HL-60 (cell line): ENCODE measurements at regions not wholly inside any gene's neighbourhood (a gene's known extent, or its start where the extent isn't known, plus 50 kb on each side); places are given as distances from the start of the nearest gene placed in this dataset.

Source experiments
- DNase-seq, 2 experiments: peaks; one replicate each; pipeline ENCODE4 v3.0.0-alpha.2; 2010 to 2020; ENCODE audit warnings: low read depth in 1 of 2, low spot score in 1 of 2
- H3K27ac ChIP-seq: fragments of 250-450 bp; sonication (Bioruptor Pico); replicated peaks from 2 replicates; pipeline ENCODE4 v1.5.1; 2020; ENCODE audit warnings: mild to moderate bottlenecking, moderate library complexity
- H3K27me3 ChIP-seq: fragments of 250-450 bp; sonication (Bioruptor Pico); 2 replicates; pipeline ENCODE4 v1.5.1; 2021; ENCODE audit warnings: mild to moderate bottlenecking, moderate library complexity; ENCODE audit not compliant: insufficient read depth, poor library complexity, severe bottlenecking
- H3K4me3 ChIP-seq: replicated peaks from 2 replicates; pipeline ENCODE4 v1.5.1; 2011; ENCODE audit warnings: mild to moderate bottlenecking, control low read depth, low read length; ENCODE audit not compliant: insufficient read depth
- GABPA ChIP-seq: IDR thresholded peaks from 2 replicates; pipeline ENCODE4 v1.6.1; 2012; ENCODE audit warnings: low read depth
- POLR2AphosphoS5 ChIP-seq: IDR thresholded peaks from 2 replicates; pipeline ENCODE4 v1.6.1; 2012; ENCODE audit warnings: low read depth
- SPI1 ChIP-seq: IDR thresholded peaks from 2 replicates; pipeline ENCODE4 v1.6.1; 2012; ENCODE audit warnings: low read depth, mild to moderate bottlenecking, borderline replicate concordance
- TF ChIP-seq, protein P1 (sequence below): IDR thresholded peaks from 2 replicates; pipeline ENCODE4 v1.6.1; 2012; ENCODE audit warnings: low read depth; ENCODE audit not compliant: insufficient replicate concordance
- TF ChIP-seq, protein P2 (sequence below): IDR thresholded peaks from one replicate; pipeline ENCODE4 v1.5.1; 2011; ENCODE audit warnings: low read length, control low read depth, inconsistent platforms; ENCODE audit not compliant: insufficient read depth

DNA sequence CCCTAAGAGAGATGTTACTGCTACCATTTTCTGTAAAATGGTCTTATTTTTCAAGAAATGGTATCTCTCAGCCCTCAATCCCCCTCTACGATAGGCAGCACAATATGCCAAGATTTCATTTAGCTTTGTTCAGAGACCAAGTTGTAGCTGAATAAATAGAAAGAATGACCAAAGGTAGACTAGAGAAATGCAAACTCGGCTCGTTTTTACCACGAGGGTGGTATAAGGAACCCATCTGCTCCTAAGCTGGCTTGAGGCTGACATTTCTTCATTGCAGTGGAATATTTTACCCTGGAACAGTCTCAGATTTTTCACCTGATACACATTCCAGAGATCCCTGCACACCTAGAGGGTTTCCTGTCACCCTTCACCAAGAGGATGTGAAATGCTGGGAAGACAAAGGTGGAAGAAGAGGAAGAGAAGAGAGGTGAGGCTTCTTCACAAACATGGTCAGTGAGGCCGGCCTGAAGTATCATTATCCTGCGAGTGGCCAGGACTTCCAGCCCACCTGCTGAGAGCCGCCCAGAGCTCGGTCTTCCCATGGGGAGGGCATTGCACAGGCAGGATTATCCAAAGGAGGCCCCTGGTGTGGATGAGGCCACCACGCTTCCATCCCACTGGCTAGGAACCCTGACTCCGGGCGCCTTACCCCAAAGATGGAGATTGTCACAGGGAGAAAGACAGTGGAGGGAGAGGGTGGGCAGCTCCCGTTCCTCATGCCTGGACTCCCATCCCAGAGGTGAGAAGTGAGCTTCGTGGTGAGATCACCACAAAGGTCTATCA is 57.1 kb upstream of the AFDN start:
- DNase-seq: no peak
- Histone ChIP-seq H3K4me3 (no peak overlapping the region), H3K27me3 (no peaks in the 10 kb centered on the region), H3K27ac (no peak overlapping the region)
- no peak for TF ChIP-seq SPI1
- TF ChIP-seq, protein P1, sequence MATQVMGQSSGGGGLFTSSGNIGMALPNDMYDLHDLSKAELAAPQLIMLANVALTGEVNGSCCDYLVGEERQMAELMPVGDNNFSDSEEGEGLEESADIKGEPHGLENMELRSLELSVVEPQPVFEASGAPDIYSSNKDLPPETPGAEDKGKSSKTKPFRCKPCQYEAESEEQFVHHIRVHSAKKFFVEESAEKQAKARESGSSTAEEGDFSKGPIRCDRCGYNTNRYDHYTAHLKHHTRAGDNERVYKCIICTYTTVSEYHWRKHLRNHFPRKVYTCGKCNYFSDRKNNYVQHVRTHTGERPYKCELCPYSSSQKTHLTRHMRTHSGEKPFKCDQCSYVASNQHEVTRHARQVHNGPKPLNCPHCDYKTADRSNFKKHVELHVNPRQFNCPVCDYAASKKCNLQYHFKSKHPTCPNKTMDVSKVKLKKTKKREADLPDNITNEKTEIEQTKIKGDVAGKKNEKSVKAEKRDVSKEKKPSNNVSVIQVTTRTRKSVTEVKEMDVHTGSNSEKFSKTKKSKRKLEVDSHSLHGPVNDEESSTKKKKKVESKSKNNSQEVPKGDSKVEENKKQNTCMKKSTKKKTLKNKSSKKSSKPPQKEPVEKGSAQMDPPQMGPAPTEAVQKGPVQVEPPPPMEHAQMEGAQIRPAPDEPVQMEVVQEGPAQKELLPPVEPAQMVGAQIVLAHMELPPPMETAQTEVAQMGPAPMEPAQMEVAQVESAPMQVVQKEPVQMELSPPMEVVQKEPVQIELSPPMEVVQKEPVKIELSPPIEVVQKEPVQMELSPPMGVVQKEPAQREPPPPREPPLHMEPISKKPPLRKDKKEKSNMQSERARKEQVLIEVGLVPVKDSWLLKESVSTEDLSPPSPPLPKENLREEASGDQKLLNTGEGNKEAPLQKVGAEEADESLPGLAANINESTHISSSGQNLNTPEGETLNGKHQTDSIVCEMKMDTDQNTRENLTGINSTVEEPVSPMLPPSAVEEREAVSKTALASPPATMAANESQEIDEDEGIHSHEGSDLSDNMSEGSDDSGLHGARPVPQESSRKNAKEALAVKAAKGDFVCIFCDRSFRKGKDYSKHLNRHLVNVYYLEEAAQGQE: no peak
- no peak for TF ChIP-seq POLR2AphosphoS5
- TF ChIP-seq, protein P2, sequence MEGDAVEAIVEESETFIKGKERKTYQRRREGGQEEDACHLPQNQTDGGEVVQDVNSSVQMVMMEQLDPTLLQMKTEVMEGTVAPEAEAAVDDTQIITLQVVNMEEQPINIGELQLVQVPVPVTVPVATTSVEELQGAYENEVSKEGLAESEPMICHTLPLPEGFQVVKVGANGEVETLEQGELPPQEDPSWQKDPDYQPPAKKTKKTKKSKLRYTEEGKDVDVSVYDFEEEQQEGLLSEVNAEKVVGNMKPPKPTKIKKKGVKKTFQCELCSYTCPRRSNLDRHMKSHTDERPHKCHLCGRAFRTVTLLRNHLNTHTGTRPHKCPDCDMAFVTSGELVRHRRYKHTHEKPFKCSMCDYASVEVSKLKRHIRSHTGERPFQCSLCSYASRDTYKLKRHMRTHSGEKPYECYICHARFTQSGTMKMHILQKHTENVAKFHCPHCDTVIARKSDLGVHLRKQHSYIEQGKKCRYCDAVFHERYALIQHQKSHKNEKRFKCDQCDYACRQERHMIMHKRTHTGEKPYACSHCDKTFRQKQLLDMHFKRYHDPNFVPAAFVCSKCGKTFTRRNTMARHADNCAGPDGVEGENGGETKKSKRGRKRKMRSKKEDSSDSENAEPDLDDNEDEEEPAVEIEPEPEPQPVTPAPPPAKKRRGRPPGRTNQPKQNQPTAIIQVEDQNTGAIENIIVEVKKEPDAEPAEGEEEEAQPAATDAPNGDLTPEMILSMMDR: no peak
- no peak for TF ChIP-seq GABPA

DNA sequence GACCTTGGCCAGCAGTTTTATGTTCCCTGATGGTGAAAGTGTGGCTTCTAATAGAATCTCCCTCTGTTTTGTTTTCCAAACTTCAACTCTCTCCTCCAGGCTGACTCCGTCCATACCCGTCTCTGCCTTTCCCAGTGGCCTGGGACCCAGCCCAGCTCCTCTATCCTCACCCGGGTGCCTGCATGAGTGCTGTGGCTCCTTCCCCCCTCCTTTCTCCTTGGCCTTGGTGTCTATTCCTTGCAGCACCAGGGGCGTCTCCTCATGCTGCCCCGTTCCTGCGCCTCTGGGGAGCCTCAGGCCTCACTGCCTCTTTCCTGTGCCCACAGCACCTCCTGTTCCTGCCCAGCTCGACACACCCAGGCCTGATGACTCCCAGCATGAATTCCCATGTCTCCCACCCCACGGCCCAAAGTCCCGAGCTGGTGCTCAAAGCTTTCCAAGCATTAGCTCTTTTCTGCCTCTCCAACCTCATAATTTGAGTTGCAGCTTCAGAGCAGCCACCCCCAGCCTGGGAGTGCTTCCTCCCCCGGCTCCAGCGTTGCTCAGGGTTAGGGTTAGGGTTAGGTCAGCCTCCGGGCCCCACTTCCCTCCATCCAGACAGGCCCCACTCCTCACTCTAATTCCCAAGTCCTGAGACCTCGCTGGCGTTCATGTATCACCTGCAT is 56.3 kb upstream of the AFDN start:
- H3K4me3 ChIP-seq: no peak overlapping the region
- DNase-seq: no peak
- no peaks in the 10 kb centered on the region for H3K27me3 ChIP-seq
- H3K27ac ChIP-seq: no peak overlapping the region
- TF ChIP-seq SPI1: no peak
- TF ChIP-seq GABPA: no peak
- TF ChIP-seq, protein P2: no peak
- TF ChIP-seq, protein P1: no peak
- no peak for TF ChIP-seq POLR2AphosphoS5

DNA sequence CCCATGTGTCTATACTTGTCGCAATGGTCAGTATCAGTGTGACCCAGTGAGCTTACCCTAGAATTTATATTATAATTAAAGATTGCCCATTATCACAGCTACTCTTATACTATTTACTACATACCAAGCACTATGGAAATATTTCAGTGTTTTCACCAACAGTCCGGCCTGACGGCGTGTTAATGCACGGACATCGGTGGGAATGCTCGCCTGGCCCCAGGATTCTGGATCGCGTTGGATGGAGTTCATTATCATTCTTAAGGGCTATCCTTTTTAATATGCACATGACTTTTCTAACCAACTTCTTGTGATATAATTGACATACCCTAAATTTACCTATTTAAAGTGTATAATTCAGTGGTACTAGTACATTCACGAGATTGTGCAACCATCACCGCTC is 51.8 kb upstream of the AFDN start:
- Histone ChIP-seq H3K27ac (no peak overlapping the region), H3K27me3 (no peaks in the 10 kb centered on the region), H3K4me3 (no peak overlapping the region)
- DNase-seq: no peak
- TF ChIP-seq, protein P2: no peak
- TF ChIP-seq SPI1 (no peak), GABPA (no peak), POLR2AphosphoS5 (no peak)
- TF ChIP-seq, protein P1: no peak
